GM23248 (cell line): ENCODE measurements at regions not wholly inside any gene's neighbourhood (a gene's known extent, or its start where the extent isn't known, plus 50 kb on each side); places are given as distances from the start of the nearest gene placed in this dataset.
A peak's percentile ranks its signal among the peaks of the same experiment; 100 is the strongest.

Source experiments
- DNase-seq: peaks from one replicate; pipeline ENCODE4 v3.0.0-alpha.2; 2015
- H2AFZ ChIP-seq: fragments of 200-600 bp; sonication (generic); 2 replicates; pipeline ENCODE4 v1.6.1; 2016; ENCODE audit warnings: antibody characterized with exemption
- H3F3A ChIP-seq: fragments of 200-600 bp; sonication (generic); 2 replicates; pipeline ENCODE4 v1.6.1; 2016; ENCODE audit warnings: mild to moderate bottlenecking, antibody characterized with exemption, mixed run types; ENCODE audit not compliant: insufficient read depth
- H3K27ac ChIP-seq: fragments of 200-600 bp; sonication (generic); 2 replicates; pipeline ENCODE4 v1.5.1; 2016; ENCODE audit warnings: mild to moderate bottlenecking
- H3K27me3 ChIP-seq: fragments of 200-600 bp; sonication (generic); replicated peaks from 2 replicates; pipeline ENCODE4 v1.6.1; 2016; ENCODE audit warnings: mild to moderate bottlenecking; ENCODE audit not compliant: insufficient read depth
- H3K36me3 ChIP-seq: fragments of 200-600 bp; sonication (generic); 2 replicates; pipeline ENCODE4 v1.6.1; 2016; ENCODE audit warnings: low read depth, mild to moderate bottlenecking
- H3K4me1 ChIP-seq: fragments of 200-600 bp; sonication (generic); 2 replicates; pipeline ENCODE4 v1.6.1; 2016; ENCODE audit warnings: mild to moderate bottlenecking; ENCODE audit not compliant: insufficient read depth
- H3K4me2 ChIP-seq: fragments of 200-600 bp; sonication (generic); one replicate; pipeline ENCODE4 v1.6.1; 2016; ENCODE audit warnings: mild to moderate bottlenecking; ENCODE audit not compliant: unreplicated experiment
- H3K4me3 ChIP-seq: fragments of 200-600 bp; sonication (generic); 2 replicates; pipeline ENCODE4 v1.5.1; 2016; ENCODE audit warnings: mild to moderate bottlenecking
- H3K79me2 ChIP-seq: fragments of 200-600 bp; sonication (generic); 2 replicates; pipeline ENCODE4 v1.6.1; 2016; ENCODE audit warnings: mild to moderate bottlenecking; ENCODE audit not compliant: insufficient read depth
- H3K9ac ChIP-seq: fragments of 200-600 bp; sonication (generic); 2 replicates; pipeline ENCODE4 v1.6.1; 2016; ENCODE audit warnings: mild to moderate bottlenecking
- H3K9me2 ChIP-seq: fragments of 200-600 bp; sonication (generic); 2 replicates; pipeline ENCODE4 v1.6.1; 2016; ENCODE audit warnings: mixed run types, mild to moderate bottlenecking, moderate library complexity; ENCODE audit not compliant: insufficient read depth
- H3K9me3 ChIP-seq: fragments of 200-600 bp; sonication (generic); one replicate; pipeline ENCODE4 v1.6.1; 2017; ENCODE audit warnings: low read depth
- H4K20me1 ChIP-seq: fragments of 200-600 bp; sonication (generic); 2 replicates; pipeline ENCODE4 v1.6.0; 2016; ENCODE audit not compliant: insufficient read depth
- EZH2 ChIP-seq: fragments of 200-600 bp; sonication (generic); IDR thresholded peaks from 2 replicates; pipeline ENCODE4 v1.6.1; 2018; ENCODE audit warnings: antibody characterized with exemption, mild to moderate bottlenecking; ENCODE audit not compliant: insufficient read depth, poor library complexity, severe bottlenecking
- EZH2phosphoT487 ChIP-seq: fragments of 200-600 bp; sonication (generic); IDR thresholded peaks from 2 replicates; pipeline ENCODE4 v1.6.1; 2018; ENCODE audit warnings: antibody characterized with exemption, moderate library complexity, mild to moderate bottlenecking, low read depth; ENCODE audit not compliant: insufficient read depth
- WGBS, 2 experiments: methylation state at CpG; one replicate each; pipeline ENCODE4 v1.1.6; 2015 to 2017; ENCODE audit warnings: low lambda C conversion rate in 2 of 2, low coverage in 1 of 2; ENCODE audit errors: missing lambda C conversion rate in 2 of 2; 5-methylcytosine and 5-hydroxymethylcytosine counted together
- in situ Hi-C: fragments of 300-500 bp; cut with MboI; formaldehyde crosslinking; loops from 2 replicates; pipeline ENCODE4 v1.15.0; 2020

DNA sequence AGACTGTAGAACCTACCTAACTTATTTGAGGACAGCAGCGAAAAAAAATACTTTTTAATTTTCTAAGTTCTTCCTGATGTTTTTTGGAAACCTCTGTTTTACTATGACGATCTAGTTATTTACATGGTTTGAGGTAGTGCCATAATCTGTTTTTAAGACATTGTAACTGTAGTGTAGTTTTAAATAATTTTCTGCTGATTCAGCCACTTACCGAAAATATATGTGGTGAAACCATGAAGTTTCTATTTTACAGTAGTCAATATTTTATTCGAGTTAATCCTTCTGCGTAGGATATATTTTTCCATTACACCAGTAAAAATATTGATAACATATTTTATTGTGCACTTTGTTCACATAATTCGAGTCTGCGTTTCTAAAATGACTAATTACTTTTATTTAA, 121.7 kb upstream of the RRP15 start:
- Histone ChIP-seq H3K9me2 (no peaks in the 10 kb centered on the region), H3K9me3 (no peaks in the 10 kb centered on the region), H3K27ac (no peak overlapping the region), H3K4me1 (no peaks in the 10 kb centered on the region), H3K4me2 (no peak overlapping the region), H2AFZ (no peak overlapping the region), H3F3A (no peaks in the 10 kb centered on the region), H4K20me1 (no peaks in the 10 kb centered on the region), H3K79me2 (no peaks in the 10 kb centered on the region), H3K27me3 (peaks cover 90% of the 10 kb centered on the region), H3K4me3 (no peak overlapping the region), H3K36me3 (no peaks in the 10 kb centered on the region), H3K9ac (no peak overlapping the region)
- in situ Hi-C loops = no loop called here
- DNase-seq = no peak
- TF ChIP-seq EZH2phosphoT487 (no peak), EZH2 (no peak)
- 60 to 68% methylated on average over 7 of the region's 7 CpGs for WGBS, 2 experiments

DNA sequence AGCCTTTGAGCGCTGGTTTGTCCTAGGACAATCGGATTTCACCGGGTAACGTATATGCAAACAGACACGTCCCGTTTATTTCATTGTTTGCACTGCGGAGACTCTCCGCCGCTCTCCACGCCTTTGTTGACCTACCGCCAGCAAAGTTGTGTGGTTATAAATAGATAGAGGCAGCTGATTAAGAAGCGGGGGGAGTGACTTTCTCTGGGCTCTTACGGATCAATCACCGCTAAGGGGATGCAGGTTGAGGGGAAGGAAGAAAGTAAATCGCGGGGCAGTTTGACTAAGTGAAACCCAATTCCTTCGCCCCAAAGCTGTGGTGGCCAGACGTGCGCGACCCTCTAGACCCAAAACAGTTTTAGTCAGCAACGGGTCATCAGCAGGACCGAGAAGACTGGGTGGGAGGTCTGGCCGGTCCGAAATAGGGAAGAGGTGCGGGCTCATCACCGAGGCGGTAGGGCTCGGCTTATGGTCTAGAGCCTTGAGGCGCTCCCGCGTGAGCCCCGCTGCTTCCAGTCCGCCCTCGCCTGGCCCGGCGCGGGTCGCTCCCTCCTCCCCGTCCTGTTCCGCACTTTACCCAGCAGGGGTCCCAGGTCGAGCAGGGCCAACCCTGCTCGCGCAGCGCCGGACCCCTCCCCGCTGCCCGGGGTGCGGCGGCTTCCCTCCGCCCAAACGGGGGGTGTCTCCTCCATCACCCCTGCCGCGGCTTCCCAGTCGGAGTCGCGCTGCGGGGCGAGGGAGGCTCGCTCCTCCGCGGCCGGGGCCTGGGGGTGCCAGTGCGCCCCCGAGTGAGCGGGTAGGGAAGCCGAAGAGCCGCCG, 120.8 kb upstream of the RRP15 start:
- DNase-seq = peak; percentile 47
- peak; percentile 99 for TF ChIP-seq EZH2
- TF ChIP-seq EZH2phosphoT487 = 0 out of 2 replicates have a peak, but pooled peaks have one; percentile 9
- Histone ChIP-seq H3K9me2 (no peaks in the 10 kb centered on the region), H3K4me3 (peak overlapping the region; percentile 54), H3K4me1 (no peaks in the 10 kb centered on the region), H3K27me3 (peaks cover 93% of the 10 kb centered on the region), H4K20me1 (no peaks in the 10 kb centered on the region), H3K9ac (no peak overlapping the region), H3K79me2 (no peaks in the 10 kb centered on the region), H3K27ac (no peak overlapping the region), H3K9me3 (no peaks in the 10 kb centered on the region), H3F3A (no peaks in the 10 kb centered on the region), H3K36me3 (no peaks in the 10 kb centered on the region), H2AFZ (peak overlapping the region; percentile 66), H3K4me2 (peak overlapping the region; percentile 54)
- in situ Hi-C loops = no loop called here
- 6 to 7% methylated on average over 57 to 65 of the region's 68 CpGs for WGBS, 2 experiments

DNA sequence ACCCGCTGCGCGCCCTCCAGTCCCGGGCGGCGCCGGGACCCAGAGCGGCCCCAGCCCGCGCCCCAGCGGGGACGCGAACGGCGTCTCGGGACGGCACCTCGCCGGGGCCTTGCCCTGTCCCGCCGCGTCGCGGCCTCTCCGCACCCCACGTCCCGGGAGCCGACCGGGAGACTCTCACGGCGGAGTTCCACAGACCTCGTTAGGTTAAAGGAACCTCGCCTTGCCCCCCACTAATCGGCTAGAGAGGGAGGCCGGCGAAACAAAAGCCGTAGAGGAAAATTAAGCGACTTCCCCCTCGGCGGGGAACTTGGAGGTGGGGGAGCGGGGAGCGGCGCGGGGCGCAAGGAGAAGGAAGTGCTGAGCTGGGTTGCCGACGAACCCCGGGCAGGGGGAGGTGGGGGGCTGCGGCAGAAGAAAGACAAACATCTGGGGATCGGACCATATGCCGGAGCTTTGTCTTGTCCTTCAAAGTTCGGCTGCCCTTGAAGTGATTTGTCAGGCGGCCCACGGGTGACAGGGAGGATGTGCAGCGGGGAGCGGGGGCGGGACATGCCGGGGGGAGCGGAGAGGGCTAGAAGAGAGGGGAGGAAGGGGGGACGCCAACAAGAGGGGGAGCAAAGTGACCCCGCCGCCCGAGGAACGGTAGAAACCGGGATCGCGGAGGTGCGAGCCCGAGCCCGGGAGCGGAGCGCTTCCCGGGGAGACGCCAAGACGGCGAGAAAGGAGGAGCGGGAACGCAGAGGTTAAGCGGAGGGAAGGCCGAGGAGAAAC, 120.0 kb upstream of the RRP15 start:
- H3K9ac ChIP-seq = no peak overlapping the region

DNA sequence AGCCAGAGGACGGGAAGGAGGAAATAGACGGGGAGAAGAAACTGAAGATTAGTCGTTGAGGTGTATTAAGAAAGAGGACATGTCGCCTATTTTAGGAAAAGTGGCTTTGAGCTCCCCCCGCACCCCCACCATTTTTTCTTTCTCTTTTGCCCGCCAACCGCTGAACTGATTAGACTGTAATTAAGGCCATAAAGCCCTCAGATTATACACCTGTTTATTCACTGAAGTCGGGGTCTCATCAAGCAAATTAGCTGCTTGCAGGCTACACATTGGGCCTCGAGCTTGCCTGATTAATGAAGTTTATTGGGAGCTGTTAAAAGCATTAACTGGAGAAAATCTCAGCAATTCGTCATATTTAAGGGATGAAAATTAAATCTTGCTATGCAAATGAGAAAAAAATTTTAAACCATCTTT, 119.4 kb upstream of the RRP15 start:
- Histone ChIP-seq H3K27ac (no peak overlapping the region), H3K79me2 (no peaks in the 10 kb centered on the region), H3K9me2 (no peaks in the 10 kb centered on the region), H3K9ac (no peak overlapping the region), H3K4me2 (peak overlapping the region; percentile 32), H3F3A (no peaks in the 10 kb centered on the region), H4K20me1 (no peaks in the 10 kb centered on the region), H3K36me3 (no peaks in the 10 kb centered on the region), H3K27me3 (peaks cover 95% of the 10 kb centered on the region), H3K4me3 (peak overlapping the region; percentile 53), H3K4me1 (no peaks in the 10 kb centered on the region), H2AFZ (peak overlapping the region; percentile 66), H3K9me3 (no peaks in the 10 kb centered on the region)
- WGBS, 2 experiments = 8 to 10% methylated on average over 10 of the region's 10 CpGs
- in situ Hi-C loops = no loop called here
- TF ChIP-seq EZH2 = peak; percentile 97
- peak; percentile 75; the same call in 1 of the 2 replicates for TF ChIP-seq EZH2phosphoT487
- DNase-seq = no peak

More for the DNA sequence above, 120.0 kb upstream of the RRP15 start:
- Histone ChIP-seq H4K20me1 (no peaks in the 10 kb centered on the region), H3K9me2 (no peaks in the 10 kb centered on the region), H3K79me2 (no peaks in the 10 kb centered on the region), H3K4me1 (no peaks in the 10 kb centered on the region), H3K36me3 (no peaks in the 10 kb centered on the region), H3K4me2 (peak overlapping the region; percentile 32), H3K9me3 (no peaks in the 10 kb centered on the region), H2AFZ (peak overlapping the region; percentile 66), H3K27ac (no peak overlapping the region), H3K27me3 (peaks cover 94% of the 10 kb centered on the region), H3F3A (no peaks in the 10 kb centered on the region), H3K4me3 (peak overlapping the region; percentile 53)
- TF ChIP-seq EZH2 (peak; percentile 94), EZH2phosphoT487 (0 out of 2 replicates have a peak, but pooled peaks have one; percentile 27)
- DNase-seq = peak; percentile 40
- in situ Hi-C loops = no loop called here
- 2 to 3% methylated on average over 42 to 65 of the region's 80 CpGs for WGBS, 2 experiments
